ENCODE measurements at regions not wholly inside any gene's neighbourhood (a gene's known extent, or its start where the extent isn't known, plus 50 kb on each side); places are given as distances from the start of the nearest gene placed in this dataset.

DNA sequence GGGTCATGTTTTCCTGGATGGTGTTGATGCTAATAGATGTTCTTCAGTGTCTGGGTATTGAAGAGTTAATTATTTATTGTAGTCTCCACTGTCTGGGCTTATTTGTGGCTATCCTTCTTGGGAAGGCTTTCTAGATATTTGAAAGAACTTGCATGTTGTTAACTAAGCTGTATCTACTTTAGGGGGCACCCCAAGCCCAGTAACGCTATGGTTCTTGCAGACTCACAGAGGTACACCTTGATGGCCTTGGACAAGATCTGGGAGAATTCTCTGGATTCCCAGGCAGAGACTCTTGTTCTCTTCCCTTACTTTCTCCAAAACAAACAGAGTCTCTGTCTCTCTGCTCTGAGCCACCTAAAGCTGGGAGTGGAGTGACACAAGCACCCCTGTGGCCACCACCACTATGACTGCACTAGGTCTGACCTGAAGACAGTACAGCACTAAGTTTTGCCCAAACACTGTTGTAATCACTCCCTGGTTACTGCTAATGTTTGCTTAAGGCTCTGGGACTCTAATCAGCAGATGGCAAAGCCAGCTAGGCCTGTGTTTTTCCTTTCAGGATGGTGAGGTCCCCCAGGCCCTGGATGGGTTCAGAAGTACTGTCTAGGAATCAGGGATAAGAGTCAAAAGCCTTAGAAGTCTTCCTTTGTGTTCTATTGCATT is 76.5 kb upstream of the C1orf21 start:
- H3K27me3 ChIP-seq (ENCODE audit: control insufficient read depth in 1 of 2, insufficient read depth in 2 of 2, low read length in 2 of 2), result no peaks in the 10 kb centered on the region
- H3K4me3 ChIP-seq (ENCODE audit: low read length in 2 of 2), result no peak overlapping the region
- H3K4me1 ChIP-seq (ENCODE audit: control insufficient read depth, insufficient read depth, low read length), result no peaks in the 10 kb centered on the region
- no peaks in the 10 kb centered on the region for H3K36me3 ChIP-seq (ENCODE audit: control insufficient read depth in 2 of 2, insufficient read depth in 2 of 2, low read length in 2 of 2)
- no peaks in the 10 kb centered on the region for H3K9me3 ChIP-seq (ENCODE audit: control insufficient read depth in 2 of 2, low read length in 2 of 2)
- no peak overlapping the region for H3K27ac ChIP-seq (ENCODE audit: low read length)
- H3K9ac ChIP-seq (ENCODE audit: low read length in 2 of 2), result no peak overlapping the region

DNA sequence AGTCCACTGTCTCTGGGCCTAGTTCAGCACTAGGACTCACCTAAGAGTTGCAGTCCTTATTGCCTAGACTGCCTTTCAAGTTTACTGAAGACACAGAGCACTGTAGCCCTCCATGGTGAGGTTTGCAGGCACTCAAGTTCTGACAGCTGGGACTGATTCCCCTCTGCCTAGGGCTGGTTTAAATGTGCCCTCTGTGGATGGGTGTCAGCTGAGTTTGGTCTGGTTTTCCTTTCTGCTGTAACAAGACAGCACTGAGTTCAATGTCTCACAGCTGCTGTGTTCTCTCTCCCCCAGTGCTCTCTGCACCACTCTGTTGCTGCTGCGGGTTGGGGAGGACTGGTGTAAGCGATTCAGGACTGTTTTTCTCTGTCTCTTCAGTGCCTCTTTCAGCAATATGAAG is 75.2 kb upstream of the C1orf21 start:
- Histone ChIP-seq H3K27ac (ENCODE audit: low read length) (no peak overlapping the region), H3K27me3 (ENCODE audit: control insufficient read depth in 1 of 2, insufficient read depth in 2 of 2, low read length in 2 of 2) (no peaks in the 10 kb centered on the region), H3K4me3 (ENCODE audit: low read length in 2 of 2) (no peak overlapping the region), H3K9ac (ENCODE audit: low read length in 2 of 2) (no peak overlapping the region), H3K9me3 (ENCODE audit: control insufficient read depth in 2 of 2, low read length in 2 of 2) (no peaks in the 10 kb centered on the region), H3K36me3 (ENCODE audit: control insufficient read depth in 2 of 2, insufficient read depth in 2 of 2, low read length in 2 of 2) (no peaks in the 10 kb centered on the region), H3K4me1 (ENCODE audit: control insufficient read depth, insufficient read depth, low read length) (no peaks in the 10 kb centered on the region)

DNA sequence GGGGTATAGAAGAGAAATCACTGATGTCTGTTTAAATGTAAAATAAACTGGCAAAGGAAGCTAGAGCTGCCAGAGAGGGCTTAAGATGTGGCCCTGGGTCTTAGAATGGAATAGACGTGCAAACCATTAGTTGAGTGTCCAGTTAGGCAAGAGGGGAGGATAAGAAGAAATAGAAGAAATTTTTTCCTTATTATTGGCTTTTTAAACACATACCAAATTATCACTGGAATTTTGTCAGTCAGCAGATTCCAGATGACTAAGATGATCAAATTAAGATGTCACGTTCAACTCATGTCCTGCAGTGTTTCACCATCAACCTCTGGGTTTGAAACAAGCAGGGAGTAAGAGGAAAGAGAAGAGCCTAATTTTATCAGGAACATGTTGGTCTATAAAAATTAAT is 71.6 kb upstream of the C1orf21 start:
- no peak overlapping the region for H3K4me3 ChIP-seq (ENCODE audit: low read length in 2 of 2)
- H3K9me3 ChIP-seq (ENCODE audit: control insufficient read depth in 2 of 2, low read length in 2 of 2), result no peaks in the 10 kb centered on the region
- H3K4me1 ChIP-seq (ENCODE audit: control insufficient read depth, insufficient read depth, low read length), result no peaks in the 10 kb centered on the region
- no peak overlapping the region for H3K9ac ChIP-seq (ENCODE audit: low read length in 2 of 2)
- H3K27me3 ChIP-seq (ENCODE audit: control insufficient read depth in 1 of 2, insufficient read depth in 2 of 2, low read length in 2 of 2), result no peaks in the 10 kb centered on the region
- no peaks in the 10 kb centered on the region for H3K36me3 ChIP-seq (ENCODE audit: control insufficient read depth in 2 of 2, insufficient read depth in 2 of 2, low read length in 2 of 2)
- no peak overlapping the region for H3K27ac ChIP-seq (ENCODE audit: low read length)

GRCh38 chr1:184319879-184320278 is 67.0 kb upstream of the C1orf21 start:
- Histone ChIP-seq H3K4me1 (ENCODE audit: control insufficient read depth, insufficient read depth, low read length) (no peaks in the 10 kb centered on the region), H3K27me3 (ENCODE audit: control insufficient read depth in 1 of 2, insufficient read depth in 2 of 2, low read length in 2 of 2) (no peaks in the 10 kb centered on the region), H3K4me3 (ENCODE audit: low read length in 2 of 2) (no peak overlapping the region), H3K36me3 (ENCODE audit: control insufficient read depth in 2 of 2, insufficient read depth in 2 of 2, low read length in 2 of 2) (no peaks in the 10 kb centered on the region), H3K9ac (ENCODE audit: low read length in 2 of 2) (no peak overlapping the region), H3K9me3 (ENCODE audit: control insufficient read depth in 2 of 2, low read length in 2 of 2) (no peaks in the 10 kb centered on the region), H3K27ac (ENCODE audit: low read length) (no peak overlapping the region)

GRCh38 chr1:184322253-184322652 is 64.6 kb upstream of the C1orf21 start:
- Histone ChIP-seq H3K4me1 (ENCODE audit: control insufficient read depth, insufficient read depth, low read length) (no peaks in the 10 kb centered on the region), H3K27ac (ENCODE audit: low read length) (no peak overlapping the region), H3K36me3 (ENCODE audit: control insufficient read depth in 2 of 2, insufficient read depth in 2 of 2, low read length in 2 of 2) (no peaks in the 10 kb centered on the region), H3K4me3 (ENCODE audit: low read length in 2 of 2) (no peak overlapping the region), H3K9ac (ENCODE audit: low read length in 2 of 2) (no peak overlapping the region), H3K27me3 (ENCODE audit: control insufficient read depth in 1 of 2, insufficient read depth in 2 of 2, low read length in 2 of 2) (no peaks in the 10 kb centered on the region), H3K9me3 (ENCODE audit: control insufficient read depth in 2 of 2, low read length in 2 of 2) (no peaks in the 10 kb centered on the region)

DNA sequence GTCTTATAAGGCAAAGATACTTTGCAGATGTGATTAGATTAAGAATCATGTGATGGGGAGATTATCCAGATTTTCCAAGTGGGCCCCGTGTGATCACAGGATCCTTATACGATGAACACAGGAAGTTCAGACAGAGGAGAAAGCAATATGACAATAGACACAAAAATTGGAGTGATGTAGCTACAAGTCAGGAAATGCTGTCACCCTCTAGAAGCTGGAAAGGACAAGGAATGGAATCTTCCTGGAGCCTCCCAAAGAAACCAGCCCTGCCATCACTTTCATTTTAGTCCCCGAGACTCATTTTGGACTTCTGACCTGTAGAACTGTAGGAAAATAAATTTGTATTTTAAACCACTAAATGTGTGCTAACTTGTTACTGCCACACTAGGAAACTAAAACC is 61.9 kb upstream of the C1orf21 start:
- Histone ChIP-seq H3K27me3 (ENCODE audit: control insufficient read depth in 1 of 2, insufficient read depth in 2 of 2, low read length in 2 of 2) (no peaks in the 10 kb centered on the region), H3K36me3 (ENCODE audit: control insufficient read depth in 2 of 2, insufficient read depth in 2 of 2, low read length in 2 of 2) (no peaks in the 10 kb centered on the region), H3K9ac (ENCODE audit: low read length in 2 of 2) (no peak overlapping the region), H3K27ac (ENCODE audit: low read length) (no peak overlapping the region), H3K9me3 (ENCODE audit: control insufficient read depth in 2 of 2, low read length in 2 of 2) (no peaks in the 10 kb centered on the region), H3K4me1 (ENCODE audit: control insufficient read depth, insufficient read depth, low read length) (no peaks in the 10 kb centered on the region), H3K4me3 (ENCODE audit: low read length in 2 of 2) (no peak overlapping the region)

GRCh38 chr1:184326278-184326677 is 60.6 kb upstream of the C1orf21 start:
- H3K4me3 ChIP-seq (ENCODE audit: low read length in 2 of 2), result no peak overlapping the region
- peaks cover 5% of the 10 kb centered on the region for H3K4me1 ChIP-seq (ENCODE audit: control insufficient read depth, insufficient read depth, low read length)
- H3K27me3 ChIP-seq (ENCODE audit: control insufficient read depth in 1 of 2, insufficient read depth in 2 of 2, low read length in 2 of 2), result no peaks in the 10 kb centered on the region
- H3K36me3 ChIP-seq (ENCODE audit: control insufficient read depth in 2 of 2, insufficient read depth in 2 of 2, low read length in 2 of 2), result no peaks in the 10 kb centered on the region
- H3K27ac ChIP-seq (ENCODE audit: low read length), result no peak overlapping the region
- no peaks in the 10 kb centered on the region for H3K9me3 ChIP-seq (ENCODE audit: control insufficient read depth in 2 of 2, low read length in 2 of 2)
- no peak overlapping the region for H3K9ac ChIP-seq (ENCODE audit: low read length in 2 of 2)

DNA sequence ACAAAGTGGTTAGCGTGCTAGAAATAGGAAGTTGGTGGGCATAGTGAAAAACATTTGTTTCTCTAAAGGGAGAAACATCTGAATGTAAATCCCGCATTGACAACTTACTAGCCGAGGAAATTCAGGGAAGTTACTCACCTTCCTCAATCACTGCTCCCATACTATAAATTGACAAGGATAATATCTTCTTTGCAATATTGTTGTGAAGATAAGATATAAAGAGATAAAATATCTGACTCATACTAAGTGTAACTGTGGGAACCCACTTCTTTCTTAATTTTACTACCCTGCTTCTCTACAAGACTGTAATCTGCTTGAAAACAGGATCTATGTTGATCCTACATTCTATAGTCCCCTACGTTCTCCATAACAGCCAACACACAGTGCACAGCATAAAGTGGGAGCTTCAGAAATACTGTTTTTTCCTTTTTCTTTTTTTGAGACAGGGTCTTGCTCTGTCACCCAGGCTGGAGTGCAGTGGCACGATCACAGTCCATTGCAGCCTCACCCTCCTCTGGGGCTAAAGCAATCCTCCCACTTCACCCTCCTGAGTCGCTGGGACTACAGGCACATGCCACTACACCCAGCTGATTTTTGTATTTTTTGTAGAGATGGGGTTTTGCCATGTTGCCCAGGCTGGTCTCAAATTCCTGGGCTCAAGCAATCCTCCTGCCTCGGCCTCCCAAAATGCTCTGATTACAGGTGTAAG is 57.4 kb upstream of the C1orf21 start:
- Histone ChIP-seq H3K9me3 (ENCODE audit: control insufficient read depth in 2 of 2, low read length in 2 of 2) (no peaks in the 10 kb centered on the region), H3K9ac (ENCODE audit: low read length in 2 of 2) (no peak overlapping the region), H3K4me3 (ENCODE audit: low read length in 2 of 2) (no peak overlapping the region), H3K27me3 (ENCODE audit: control insufficient read depth in 1 of 2, insufficient read depth in 2 of 2, low read length in 2 of 2) (no peaks in the 10 kb centered on the region), H3K27ac (ENCODE audit: low read length) (no peak overlapping the region), H3K36me3 (ENCODE audit: control insufficient read depth in 2 of 2, insufficient read depth in 2 of 2, low read length in 2 of 2) (no peaks in the 10 kb centered on the region), H3K4me1 (ENCODE audit: control insufficient read depth, insufficient read depth, low read length) (peaks cover 5% of the 10 kb centered on the region)

DNA sequence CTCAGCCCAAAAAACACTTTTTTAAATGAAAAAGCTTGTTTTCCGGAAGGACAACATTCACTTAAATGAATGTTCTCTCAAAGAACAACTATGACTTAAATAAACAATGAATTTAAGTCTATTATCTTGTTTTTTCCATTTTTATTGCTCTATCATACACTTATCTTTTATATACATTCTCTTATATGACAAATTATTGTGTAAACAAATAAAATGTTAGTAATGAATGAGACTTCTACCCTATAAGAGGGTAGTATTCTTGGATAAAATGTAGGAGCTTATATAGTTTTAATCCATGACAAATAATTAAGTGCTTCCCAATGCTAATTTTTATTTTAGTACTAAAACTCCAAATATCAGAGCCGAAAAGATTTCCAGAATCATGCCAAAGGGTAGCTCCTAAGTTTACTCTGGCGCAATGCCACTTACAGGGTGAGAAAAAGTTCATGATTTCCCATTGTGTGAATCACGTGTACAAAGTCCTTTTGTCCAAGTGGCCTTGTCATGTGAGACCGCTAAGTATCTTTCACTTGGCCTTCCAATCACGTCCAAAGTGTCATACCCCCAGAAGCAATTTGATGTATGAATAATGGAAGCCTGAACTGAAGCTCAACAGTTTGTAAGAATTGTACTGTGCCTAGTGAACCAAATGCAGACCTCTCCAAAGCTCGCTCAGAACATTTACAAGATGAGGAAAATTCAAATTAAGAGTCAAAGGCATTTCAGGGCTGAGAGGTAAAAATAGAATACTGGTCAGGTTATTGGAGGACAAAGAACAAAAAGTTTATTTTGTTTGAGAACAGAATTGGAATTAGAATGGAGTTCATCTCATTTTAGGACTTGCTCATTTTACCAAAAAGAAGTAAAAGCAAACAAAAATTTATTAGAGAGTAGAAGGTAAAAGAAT is 56.6 kb upstream of the C1orf21 start:
- Histone ChIP-seq H3K9ac (ENCODE audit: low read length in 2 of 2) (no peak overlapping the region), H3K27ac (ENCODE audit: low read length) (peak overlapping the region; percentile 46), H3K4me1 (ENCODE audit: control insufficient read depth, insufficient read depth, low read length) (peaks cover 5% of the 10 kb centered on the region), H3K27me3 (ENCODE audit: control insufficient read depth in 1 of 2, insufficient read depth in 2 of 2, low read length in 2 of 2) (no peaks in the 10 kb centered on the region), H3K9me3 (ENCODE audit: control insufficient read depth in 2 of 2, low read length in 2 of 2) (no peaks in the 10 kb centered on the region), H3K36me3 (ENCODE audit: control insufficient read depth in 2 of 2, insufficient read depth in 2 of 2, low read length in 2 of 2) (no peaks in the 10 kb centered on the region), H3K4me3 (ENCODE audit: low read length in 2 of 2) (peak overlapping the region in 1 of 2 donors; percentile 44)

DNA sequence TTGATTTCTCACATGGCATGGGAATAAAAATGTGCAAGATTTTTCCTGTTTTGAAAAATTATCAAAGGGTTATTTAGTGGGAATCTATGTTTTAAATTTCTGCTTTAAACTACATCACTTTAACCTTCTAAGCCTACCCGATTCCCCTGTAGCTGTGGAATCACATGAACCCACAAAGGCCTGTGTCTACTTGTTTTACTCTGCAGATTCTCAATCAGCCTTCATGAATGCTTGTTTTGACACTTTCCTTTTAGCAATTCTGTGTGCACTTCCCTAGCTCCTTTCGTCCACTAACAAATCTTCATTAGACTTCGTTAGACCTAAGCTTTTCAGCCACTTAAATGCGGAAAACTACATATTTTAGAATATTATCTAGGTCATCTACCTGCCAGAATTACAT is 56.0 kb upstream of the C1orf21 start:
- Histone ChIP-seq H3K36me3 (ENCODE audit: control insufficient read depth in 2 of 2, insufficient read depth in 2 of 2, low read length in 2 of 2) (no peaks in the 10 kb centered on the region), H3K27me3 (ENCODE audit: control insufficient read depth in 1 of 2, insufficient read depth in 2 of 2, low read length in 2 of 2) (no peaks in the 10 kb centered on the region), H3K4me3 (ENCODE audit: low read length in 2 of 2) (no peak overlapping the region), H3K4me1 (ENCODE audit: control insufficient read depth, insufficient read depth, low read length) (peaks cover 5% of the 10 kb centered on the region), H3K27ac (ENCODE audit: low read length) (peak overlapping the region; percentile 46), H3K9ac (ENCODE audit: low read length in 2 of 2) (no peak overlapping the region), H3K9me3 (ENCODE audit: control insufficient read depth in 2 of 2, low read length in 2 of 2) (no peaks in the 10 kb centered on the region)
